HFFc6 (cell line): ENCODE measurements at regions not wholly inside any gene's neighbourhood (a gene's known extent, or its start where the extent isn't known, plus 50 kb on each side); places are given as distances from the start of the nearest gene placed in this dataset.

Source experiments
- DNase-seq: peaks from one replicate; pipeline ENCODE4 v3.0.0-alpha.2; 2018
- H3K27ac Mint-ChIP-seq: 2 replicates; pipeline ENCODE4 v1.8.0; 2020; ENCODE audit warnings: mild to moderate bottlenecking, mixed read lengths
- H3K27me3 Mint-ChIP-seq: 2 replicates; pipeline ENCODE4 v1.8.0; 2021; ENCODE audit warnings: mild to moderate bottlenecking, moderate library complexity, mixed read lengths; ENCODE audit not compliant: insufficient read depth
- H3K36me3 Mint-ChIP-seq: 2 replicates; pipeline ENCODE4 v1.8.0; 2021; ENCODE audit warnings: low read depth, mixed read lengths
- H3K4me1 Mint-ChIP-seq: 2 replicates; pipeline ENCODE4 v1.8.0; 2020; ENCODE audit warnings: low read depth, mixed read lengths
- H3K4me3 Mint-ChIP-seq: 2 replicates; pipeline ENCODE4 v1.8.0; 2020; ENCODE audit warnings: mild to moderate bottlenecking, moderate library complexity, mixed read lengths
- H3K9me3 Mint-ChIP-seq: 2 replicates; pipeline ENCODE4 v1.8.0; 2020; ENCODE audit warnings: mild to moderate bottlenecking, mixed read lengths
- CTCF ChIP-seq: fragments of 200-600 bp; sonication (generic); IDR thresholded peaks from 2 replicates; pipeline ENCODE4 v1.5.0; 2021; ENCODE audit warnings: antibody characterized with exemption, mild to moderate bottlenecking

DNA sequence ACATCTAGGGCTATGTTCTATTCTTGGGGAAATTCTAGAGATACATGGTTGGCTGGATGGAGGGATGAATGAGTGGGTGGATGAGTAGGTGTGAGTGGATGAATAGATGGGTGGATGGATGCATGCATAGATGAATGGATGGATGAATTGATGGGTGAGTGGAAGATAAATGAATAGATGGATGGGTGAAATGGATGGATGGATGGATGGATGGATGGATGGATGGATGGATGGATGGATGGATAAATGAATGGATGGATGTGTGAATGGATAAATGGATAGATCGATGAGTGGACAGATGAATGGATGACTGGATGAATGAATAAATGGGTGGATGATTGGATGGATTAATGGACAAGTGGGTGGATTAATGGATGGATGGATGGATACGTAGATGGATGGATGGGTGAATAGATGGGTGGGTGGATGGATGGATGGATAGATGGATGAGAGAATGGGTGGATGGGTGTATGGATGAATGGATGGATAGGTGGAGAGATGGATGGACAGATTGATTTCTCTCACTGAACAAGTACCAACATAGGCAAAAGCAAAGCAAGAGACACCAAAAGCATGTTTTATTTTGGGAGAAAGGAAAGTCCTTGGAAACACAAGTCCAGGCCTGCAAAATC lies 143.2 kb downstream of the TSHZ3 start:
- Mint-ChIP-seq H3K4me1 (no peaks in the 10 kb centered on the region), H3K9me3 (no peaks in the 10 kb centered on the region)
- no peak for TF ChIP-seq CTCF

GRCh38 chr19:31204115-31204514 lies 145.1 kb downstream of the TSHZ3 start:
- TF ChIP-seq CTCF: no peak
- no peak for DNase-seq
- Mint-ChIP-seq H3K36me3 (no peaks in the 10 kb centered on the region), H3K4me1 (peaks cover 11% of the 10 kb centered on the region), H3K27ac (no peak overlapping the region), H3K4me3 (no peak overlapping the region), H3K9me3 (no peaks in the 10 kb centered on the region), H3K27me3 (peaks cover 12% of the 10 kb centered on the region)

More for the DNA sequence above, 143.2 kb downstream of the TSHZ3 start:
- Mint-ChIP-seq H3K27me3 (peaks cover 11% of the 10 kb centered on the region), H3K4me3 (no peak overlapping the region), H3K36me3 (no peaks in the 10 kb centered on the region), H3K27ac (no peak overlapping the region)
- DNase-seq: no peak

- peaks cover 9% of the 10 kb centered on the region for H3K9me3 Mint-ChIP-seq
- no peaks in the 10 kb centered on the region for H3K27me3 Mint-ChIP-seq
- H3K4me3 Mint-ChIP-seq: no peak overlapping the region
- no peaks in the 10 kb centered on the region for H3K4me1 Mint-ChIP-seq
- DNase-seq: no peak
- no peak for TF ChIP-seq CTCF
- peaks cover 14% of the 10 kb centered on the region for H3K36me3 Mint-ChIP-seq
- no peak overlapping the region for H3K27ac Mint-ChIP-seq
Observed at GRCh38 chr19:31185261-31185660, 164.0 kb downstream of the TSHZ3 start.

GRCh38 chr19:31181535-31181934 lies 167.7 kb downstream of the TSHZ3 start:
- Mint-ChIP-seq H3K27me3 (peaks cover 3% of the 10 kb centered on the region), H3K9me3 (no peaks in the 10 kb centered on the region), H3K36me3 (no peaks in the 10 kb centered on the region; the same call in 1 of the 2 replicates), H3K4me1 (no peaks in the 10 kb centered on the region), H3K4me3 (no peak overlapping the region), H3K27ac (no peak overlapping the region)
- no peak for TF ChIP-seq CTCF
- DNase-seq: no peak

GRCh38 chr19:31180907-31181306 lies 168.3 kb downstream of the TSHZ3 start:
- no peaks in the 10 kb centered on the region for H3K9me3 Mint-ChIP-seq
- DNase-seq: no peak
- no peak overlapping the region for H3K4me3 Mint-ChIP-seq
- H3K27ac Mint-ChIP-seq: no peak overlapping the region
- no peak for TF ChIP-seq CTCF
- H3K27me3 Mint-ChIP-seq: peaks cover 3% of the 10 kb centered on the region
- no peaks in the 10 kb centered on the region for H3K4me1 Mint-ChIP-seq
- H3K36me3 Mint-ChIP-seq: no peaks in the 10 kb centered on the region; the same call in 1 of the 2 replicates

GRCh38 chr19:31179471-31179852 lies 169.8 kb downstream of the TSHZ3 start:
- Mint-ChIP-seq H3K27ac (no peak overlapping the region), H3K4me1 (no peaks in the 10 kb centered on the region)
- TF ChIP-seq CTCF: no peak

More at GRCh38 chr19:31179471-31179852, 169.8 kb downstream of the TSHZ3 start:
- Mint-ChIP-seq H3K4me3 (no peak overlapping the region), H3K27me3 (peaks cover 3% of the 10 kb centered on the region), H3K36me3 (no peaks in the 10 kb centered on the region; the same call in 1 of the 2 replicates), H3K9me3 (no peaks in the 10 kb centered on the region)
- no peak for DNase-seq
